KOPT-K1 (cell line): ENCODE measurements at regions not wholly inside any gene's neighbourhood (a gene's known extent, or its start where the extent isn't known, plus 50 kb on each side); places are given as distances from the start of the nearest gene placed in this dataset.

Experiments
- H3K27ac ChIP-seq: fragments of 200-600 bp; sonication (generic); 2 replicates; pipeline ENCODE4 v1.5.1; 2016; ENCODE audit warnings: antibody characterized with exemption, mild to moderate bottlenecking, low read depth, low read length; ENCODE audit not compliant: poor library complexity, severe bottlenecking
- H3K36me3 ChIP-seq: fragments of 200-600 bp; sonication (generic); 2 replicates; pipeline ENCODE4 v1.5.1; 2017; ENCODE audit warnings: antibody characterized with exemption, mild to moderate bottlenecking, low read length, moderate library complexity; ENCODE audit not compliant: insufficient read depth
- H3K9me3 ChIP-seq: fragments of 200-600 bp; sonication (generic); 2 replicates; pipeline ENCODE4 v1.5.1; 2017; ENCODE audit warnings: antibody characterized with exemption, low read length, mild to moderate bottlenecking; ENCODE audit not compliant: insufficient read depth, poor library complexity, severe bottlenecking

DNA sequence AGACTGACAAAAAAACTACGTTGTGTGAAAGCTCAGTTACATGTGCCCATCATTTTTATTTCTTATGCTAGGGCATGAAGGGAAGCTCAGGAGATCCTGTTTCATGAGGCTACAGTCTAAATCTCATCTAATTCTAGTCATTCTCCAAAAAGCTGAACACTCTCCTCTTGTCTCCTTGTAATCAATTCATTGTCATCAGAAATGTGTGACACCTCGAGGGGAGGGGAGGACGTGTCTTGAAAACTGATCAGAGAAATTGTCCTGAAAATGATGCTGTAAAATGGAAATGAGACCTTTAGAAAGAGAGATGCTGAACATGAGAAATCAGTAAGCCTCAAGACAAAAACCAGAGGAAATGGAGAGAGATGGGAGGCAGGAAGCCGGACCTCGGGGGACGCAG is 103.4 kb downstream of the DAD1 start:
- Histone ChIP-seq H3K27ac (no peak overlapping the region), H3K36me3 (no peaks in the 10 kb centered on the region), H3K9me3 (no peaks in the 10 kb centered on the region)

DNA sequence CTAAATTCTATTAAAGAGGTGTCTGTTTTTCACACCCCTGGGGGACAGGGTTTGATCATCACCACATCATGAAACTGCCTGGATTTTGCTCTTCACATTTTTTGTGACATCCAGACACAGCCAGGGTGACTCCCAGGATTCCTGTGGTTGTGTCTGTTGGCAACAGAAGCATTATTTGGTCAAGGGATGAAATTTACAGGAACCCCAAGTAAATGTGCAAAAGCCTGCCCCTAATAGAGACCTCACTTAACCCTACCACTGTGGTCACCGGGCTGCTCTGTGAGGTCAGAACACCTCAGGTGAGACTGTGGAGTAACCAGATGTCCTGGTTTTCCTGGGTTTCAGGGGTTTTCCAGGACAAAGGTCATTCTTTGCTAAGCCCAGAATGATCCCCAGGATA is 103.8 kb downstream of the DAD1 start:
- Histone ChIP-seq H3K27ac (no peak overlapping the region), H3K36me3 (no peaks in the 10 kb centered on the region), H3K9me3 (no peaks in the 10 kb centered on the region)

DNA sequence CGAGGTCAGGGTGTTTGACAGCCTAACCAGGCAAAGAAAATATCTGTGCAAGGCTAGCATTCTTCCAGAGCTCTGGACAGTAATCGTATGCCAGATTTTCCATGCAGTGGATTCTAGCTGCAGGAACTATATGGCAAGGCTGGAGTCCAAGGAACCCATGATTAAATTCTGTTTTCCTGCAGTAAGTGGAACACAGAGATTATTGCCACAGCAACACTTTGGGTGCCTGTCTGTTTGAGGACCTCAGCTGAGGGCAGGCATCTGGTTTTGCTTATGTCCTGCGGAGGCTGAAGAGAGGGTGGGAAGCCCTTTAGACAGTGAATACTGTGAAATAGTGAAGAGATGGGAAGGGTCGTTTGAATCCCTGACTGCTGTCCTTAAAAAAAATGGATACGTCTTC is 104.4 kb downstream of the DAD1 start:
- H3K27ac ChIP-seq, result peak overlapping the region; percentile 54
- H3K9me3 ChIP-seq, result no peaks in the 10 kb centered on the region
- no peaks in the 10 kb centered on the region for H3K36me3 ChIP-seq

DNA sequence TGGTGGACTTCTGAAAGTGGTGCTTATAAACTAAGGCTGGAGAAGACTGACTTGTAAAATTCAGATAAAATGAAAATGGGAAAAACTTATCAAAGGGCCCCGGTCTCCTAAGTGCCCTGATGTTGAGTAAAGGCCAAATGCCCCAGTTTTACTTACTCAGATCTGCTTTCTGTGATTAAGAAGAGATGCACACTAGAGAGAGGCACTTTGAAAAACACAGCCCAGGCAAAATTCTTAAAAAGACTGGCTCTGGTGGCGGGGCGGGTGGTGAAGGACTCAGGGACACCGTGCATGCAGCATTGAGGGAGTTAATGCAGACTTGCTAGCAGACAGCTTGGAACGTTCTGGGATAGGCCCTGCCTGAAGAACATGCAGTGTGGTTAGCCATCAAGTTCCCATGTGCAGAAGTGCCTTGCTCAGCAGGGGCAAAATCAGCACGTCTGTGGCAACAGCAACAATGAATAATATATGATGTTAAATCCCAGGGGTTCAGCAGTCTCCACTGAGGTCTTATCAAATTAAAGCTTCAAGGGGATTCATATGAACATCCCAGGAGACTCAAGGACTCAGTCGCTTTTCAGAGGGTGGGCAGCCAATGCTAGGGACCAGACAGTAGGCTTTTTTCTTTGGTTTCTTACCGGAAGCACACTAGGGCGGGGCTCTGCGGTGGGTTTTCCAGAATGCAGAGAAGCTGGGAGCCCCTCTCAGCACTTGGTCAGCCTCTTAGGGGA is 105.0 kb downstream of the DAD1 start:
- H3K36me3 ChIP-seq, result no peaks in the 10 kb centered on the region
- H3K9me3 ChIP-seq, result no peaks in the 10 kb centered on the region
- peak overlapping the region; percentile 54 for H3K27ac ChIP-seq

DNA sequence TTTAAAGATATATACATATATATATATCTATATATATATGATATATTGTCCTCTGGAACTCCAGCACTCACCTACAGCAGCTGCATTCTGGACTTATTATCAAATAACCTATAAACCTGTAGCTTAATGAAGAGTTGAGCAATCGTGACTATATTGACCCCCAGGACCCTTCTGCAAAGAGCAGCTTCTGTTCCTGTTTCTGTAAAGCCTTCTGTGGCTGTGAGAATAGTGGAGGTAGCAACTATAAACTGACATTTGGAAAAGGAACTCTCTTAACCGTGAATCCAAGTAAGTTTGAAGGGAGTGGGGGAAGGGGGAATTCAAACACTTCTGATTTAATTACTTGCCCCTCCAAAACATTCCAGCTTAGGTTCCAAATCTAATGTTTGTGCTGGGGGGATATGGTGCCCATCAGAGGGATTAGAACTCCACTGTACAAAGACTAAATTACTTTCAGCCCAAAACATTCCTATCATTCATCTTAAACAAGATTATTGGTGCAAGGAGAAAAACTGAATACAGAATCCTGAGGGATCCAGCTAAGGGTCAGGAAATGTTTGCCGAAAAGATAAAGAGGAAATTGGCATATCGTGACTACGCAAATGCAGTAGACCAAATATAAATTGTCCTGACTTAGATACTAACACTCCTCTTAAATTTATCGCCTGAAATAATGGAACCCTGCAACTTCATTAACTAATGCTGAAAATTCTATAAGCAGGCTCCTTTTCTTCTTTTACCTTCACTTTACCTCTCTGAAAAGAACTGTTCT is 106.1 kb downstream of the DAD1 start:
- peak overlapping the region; percentile 54 for H3K27ac ChIP-seq
- no peaks in the 10 kb centered on the region for H3K36me3 ChIP-seq
- H3K9me3 ChIP-seq, result no peaks in the 10 kb centered on the region

DNA sequence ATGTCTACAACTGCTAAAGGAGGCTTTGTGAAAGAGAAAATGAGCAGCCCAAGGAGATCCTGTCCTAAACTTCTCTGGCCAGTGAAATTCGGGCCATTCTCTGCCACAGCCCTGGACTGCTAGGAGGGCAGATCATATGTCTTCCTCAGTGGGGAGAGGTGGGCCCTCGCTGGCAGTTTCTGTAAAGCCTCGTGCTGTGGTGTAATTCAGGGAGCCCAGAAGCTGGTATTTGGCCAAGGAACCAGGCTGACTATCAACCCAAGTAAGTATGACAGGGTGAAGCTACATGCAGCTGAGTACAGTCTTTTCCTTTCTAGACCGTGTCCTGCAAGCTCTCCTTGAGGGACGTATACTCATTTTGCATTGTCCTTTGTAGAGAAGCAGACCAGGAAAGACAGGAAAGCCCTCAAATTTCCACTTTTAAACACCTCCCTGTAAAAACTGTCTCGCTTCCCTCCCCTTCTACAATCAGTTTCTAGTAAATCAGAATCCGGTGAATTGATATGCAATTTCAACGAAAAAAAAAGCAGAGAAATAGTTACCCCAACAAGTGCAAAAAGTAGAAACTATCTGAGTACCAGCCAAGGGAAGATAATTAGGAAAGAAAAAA is 106.8 kb downstream of the DAD1 start:
- Histone ChIP-seq H3K9me3 (no peaks in the 10 kb centered on the region), H3K27ac (peak overlapping the region; percentile 61), H3K36me3 (no peaks in the 10 kb centered on the region)

DNA sequence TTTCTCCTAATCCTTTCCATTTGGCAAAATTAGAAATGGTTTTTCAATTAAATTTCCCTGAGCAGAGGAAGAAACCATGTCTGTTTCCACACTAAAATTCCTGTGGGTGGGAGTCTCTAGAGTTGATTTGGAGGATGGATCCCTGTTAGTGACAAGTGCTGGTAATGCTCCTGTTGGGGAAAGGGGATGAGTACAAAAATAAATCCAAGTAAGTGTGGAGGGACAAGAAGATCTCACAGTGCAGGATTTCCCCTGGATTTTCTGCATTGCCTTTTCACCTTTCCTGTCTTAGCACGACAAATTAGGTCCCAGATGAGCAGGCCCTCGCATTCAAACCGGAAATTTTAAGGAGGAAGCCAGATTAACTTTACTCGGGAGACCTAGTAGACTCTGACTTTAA is 107.5 kb downstream of the DAD1 start:
- peak overlapping the region; percentile 61 for H3K27ac ChIP-seq
- no peaks in the 10 kb centered on the region for H3K9me3 ChIP-seq
- H3K36me3 ChIP-seq, result no peaks in the 10 kb centered on the region

DNA sequence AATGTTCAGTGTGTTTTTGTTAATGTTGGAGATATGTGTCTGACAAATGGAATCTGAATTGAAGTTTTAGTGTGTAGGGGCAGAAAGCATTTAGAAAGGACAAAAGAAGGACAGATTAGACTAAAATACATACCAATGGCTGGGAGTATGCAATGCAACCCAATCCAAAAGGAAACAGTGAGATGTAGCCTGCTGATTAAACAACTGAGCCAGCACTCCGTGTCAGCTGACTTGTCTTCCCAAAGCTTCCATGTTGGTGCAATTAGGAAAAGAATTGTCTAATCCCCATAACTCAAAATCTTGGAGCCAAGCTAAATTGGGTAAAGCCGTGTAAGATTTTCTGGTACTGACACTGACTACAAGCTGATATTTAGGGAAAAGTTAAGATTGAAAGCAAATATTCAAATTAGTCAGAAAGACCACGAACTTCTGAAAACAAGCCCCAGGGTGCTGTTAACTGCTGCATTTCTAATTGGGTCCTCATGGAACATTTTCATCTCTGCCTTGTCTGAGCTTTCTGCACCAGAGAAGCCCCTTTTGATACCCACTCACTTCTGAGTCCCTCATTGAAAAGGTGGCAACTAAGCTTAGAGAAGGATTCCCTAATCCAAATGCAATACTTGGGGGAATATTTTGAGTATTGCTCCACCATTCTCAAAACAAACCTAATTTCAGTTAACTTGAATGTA is 109.1 kb downstream of the DAD1 start:
- Histone ChIP-seq H3K9me3 (no peaks in the 10 kb centered on the region), H3K27ac (peak overlapping the region; percentile 61), H3K36me3 (no peaks in the 10 kb centered on the region)

DNA sequence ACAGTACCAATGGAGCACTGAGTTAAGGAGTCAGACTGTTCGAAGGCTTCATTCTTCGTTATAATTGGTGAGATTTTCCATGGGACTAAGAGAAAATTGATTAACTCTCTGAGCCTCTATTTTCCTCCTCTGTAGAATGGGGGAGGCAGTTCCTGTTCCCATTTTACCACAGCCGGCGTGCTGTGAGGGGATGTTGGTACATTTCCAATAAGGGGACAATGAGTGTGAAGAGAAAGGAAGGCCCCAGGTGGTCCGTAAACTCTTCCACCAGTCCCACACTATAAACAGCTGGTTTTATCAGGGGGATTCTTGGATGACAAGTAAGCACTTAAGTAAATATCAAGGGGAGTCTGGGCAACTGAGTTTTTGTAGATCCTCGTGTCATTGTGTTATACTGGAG is 109.9 kb downstream of the DAD1 start:
- Histone ChIP-seq H3K27ac (peak overlapping the region; percentile 61), H3K9me3 (no peaks in the 10 kb centered on the region), H3K36me3 (no peaks in the 10 kb centered on the region)

DNA sequence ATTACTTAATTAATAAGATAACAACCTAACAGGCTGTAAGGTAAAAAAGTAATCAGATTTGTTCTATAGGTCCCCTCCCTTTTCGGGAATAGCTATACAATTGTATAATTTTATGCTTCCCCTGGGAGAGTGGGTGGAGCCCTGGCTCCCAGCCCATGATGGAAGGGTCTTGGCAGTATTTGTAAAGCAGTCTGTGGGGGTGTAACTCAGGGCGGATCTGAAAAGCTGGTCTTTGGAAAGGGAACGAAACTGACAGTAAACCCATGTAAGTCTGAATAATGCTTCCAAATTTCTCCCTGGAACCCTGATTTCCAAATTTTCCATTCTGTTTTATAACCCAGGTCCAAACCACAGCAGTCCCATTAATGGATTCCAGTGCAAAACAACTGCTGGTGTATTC is 110.4 kb downstream of the DAD1 start:
- Histone ChIP-seq H3K27ac (no peak overlapping the region), H3K36me3 (no peaks in the 10 kb centered on the region), H3K9me3 (no peaks in the 10 kb centered on the region)

DNA sequence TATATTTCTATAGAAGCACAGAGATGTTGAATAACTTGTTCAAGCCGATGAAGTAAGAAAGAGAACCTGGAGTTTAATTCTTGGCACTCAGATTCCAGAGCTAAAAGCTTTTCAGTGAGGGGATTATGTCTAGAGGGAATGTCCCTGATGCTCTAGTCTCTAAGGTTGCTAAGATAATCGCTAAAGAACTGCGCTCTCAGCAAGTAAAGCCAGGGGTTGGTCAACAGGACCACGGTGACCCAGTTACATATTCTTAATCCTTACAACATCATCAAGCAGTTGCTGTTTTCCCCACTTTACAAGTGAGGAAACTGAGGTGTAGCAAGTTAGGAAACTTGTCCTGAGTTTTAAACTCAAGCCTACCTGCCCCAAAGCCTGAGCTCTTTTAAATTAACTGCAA is 110.8 kb downstream of the DAD1 start:
- Histone ChIP-seq H3K27ac (no peak overlapping the region), H3K9me3 (no peaks in the 10 kb centered on the region), H3K36me3 (no peaks in the 10 kb centered on the region)

DNA sequence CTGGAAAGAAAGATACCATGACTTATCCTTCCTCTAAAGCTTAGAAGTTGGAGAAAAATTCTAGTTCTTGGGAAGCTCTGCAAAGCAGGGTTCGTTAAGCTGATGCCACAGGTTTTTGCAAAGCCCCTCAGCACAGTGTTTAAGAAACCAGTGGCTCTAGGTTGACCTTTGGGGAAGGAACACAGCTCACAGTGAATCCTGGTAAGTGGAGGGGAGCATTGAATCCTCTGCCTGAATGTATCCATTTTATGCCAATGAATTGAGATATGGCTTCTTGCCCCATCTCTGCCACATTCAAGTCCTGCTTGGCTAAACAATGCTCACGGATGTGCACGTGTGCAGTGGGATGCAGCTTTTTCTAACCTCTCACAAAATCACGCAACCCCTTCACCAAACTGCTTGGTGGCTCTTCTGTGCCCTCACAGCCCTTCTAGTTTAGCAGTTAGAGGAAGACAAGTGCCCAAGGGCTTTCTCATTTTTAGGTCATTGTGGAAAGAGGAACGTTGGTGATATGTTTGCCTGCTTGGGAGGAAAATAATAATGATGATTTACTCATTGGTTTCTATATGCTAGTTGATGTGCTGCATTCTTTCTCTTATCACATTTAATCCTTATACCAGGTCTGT is 111.3 kb downstream of the DAD1 start:
- no peaks in the 10 kb centered on the region for H3K36me3 ChIP-seq
- H3K27ac ChIP-seq, result peak overlapping the region; percentile 37
- no peaks in the 10 kb centered on the region for H3K9me3 ChIP-seq

DNA sequence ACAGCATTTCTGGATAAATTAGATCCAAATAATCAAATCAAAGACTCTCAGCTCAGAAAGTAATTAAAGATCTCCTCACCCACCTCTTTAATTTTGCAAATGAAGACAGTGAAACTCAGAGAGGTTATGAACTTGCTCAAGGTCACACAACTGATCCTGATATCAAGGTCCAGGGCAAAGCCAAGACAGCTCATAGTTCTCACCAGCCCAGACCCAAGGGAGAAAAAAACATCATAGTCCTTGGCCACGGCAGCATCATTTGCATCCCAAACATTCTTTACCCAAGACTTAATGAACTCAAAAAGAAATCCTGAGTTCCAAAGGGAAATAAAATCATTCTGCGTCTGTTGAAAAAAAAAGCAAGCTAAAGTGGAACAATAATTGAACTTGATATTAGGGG is 112.1 kb downstream of the DAD1 start:
- Histone ChIP-seq H3K27ac (no peak overlapping the region), H3K9me3 (no peaks in the 10 kb centered on the region), H3K36me3 (no peaks in the 10 kb centered on the region)

DNA sequence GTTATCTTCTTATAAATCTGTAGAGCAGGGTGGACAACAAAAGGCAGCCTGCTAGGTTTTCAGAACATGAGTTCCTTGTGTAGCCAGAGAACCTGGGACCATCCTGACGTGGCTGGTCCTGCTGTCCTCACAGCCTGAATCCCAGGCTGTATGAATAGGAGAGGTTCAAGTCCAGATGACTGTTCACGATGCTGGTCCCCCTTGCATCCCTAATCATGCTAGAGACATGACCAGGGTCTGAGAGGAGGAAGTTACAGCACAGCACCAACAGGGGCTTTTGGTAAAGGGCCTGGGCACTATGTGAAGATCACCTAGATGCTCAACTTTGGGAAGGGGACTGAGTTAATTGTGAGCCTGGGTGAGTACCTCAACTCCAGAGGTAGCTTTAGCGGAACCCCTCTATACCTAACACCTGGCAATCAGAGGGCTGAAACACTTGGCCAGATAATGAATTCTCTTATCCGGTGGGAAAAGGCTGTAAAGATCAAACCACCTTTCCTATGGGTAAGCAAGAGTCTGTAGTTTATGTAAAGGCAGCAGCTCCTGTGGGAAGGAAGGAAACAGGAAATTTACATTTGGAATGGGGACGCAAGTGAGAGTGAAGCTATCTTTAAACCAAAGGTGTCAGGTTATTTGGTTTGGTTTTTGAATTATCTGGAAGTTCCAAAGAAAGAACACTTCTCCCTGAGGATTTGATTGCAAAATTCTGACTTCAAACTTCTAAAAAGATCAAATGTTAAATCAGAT is 112.8 kb downstream of the DAD1 start:
- Histone ChIP-seq H3K27ac (peak overlapping the region; percentile 69), H3K9me3 (no peaks in the 10 kb centered on the region), H3K36me3 (no peaks in the 10 kb centered on the region)
